WTC11 (cell line): ENCODE measurements at regions not wholly inside any gene's neighbourhood (a gene's known extent, or its start where the extent isn't known, plus 50 kb on each side); places are given as distances from the start of the nearest gene placed in this dataset.

ENCODE experiments used
- ATAC-seq: fragments of 200-7000 bp; cut with Tn5 transposase; 2 replicates; pipeline ENCODE4 v1.10.0; 2021; ENCODE audit warnings: mild to moderate bottlenecking, moderate library complexity
- CTCF ChIA-PET: fragments of 300-600 bp; sonication (Branson Sonifier 250); formaldehyde crosslinking; loops from one replicate; lab custom pipeline; 2021; ENCODE audit warnings: antibody characterized with exemption; lab: Charles Lee
- POLR2A ChIA-PET: fragments of 350-600 bp; sonication (Branson Sonifier 250); formaldehyde crosslinking; loops from one replicate; lab custom pipeline; 2021; ENCODE audit warnings: antibody characterized with exemption; lab: Charles Lee
- DNase-seq: peaks from one replicate; pipeline ENCODE4 v3.0.0; 2021; ENCODE audit warnings: low spot score
- H3K27ac Mint-ChIP-seq: 2 replicates; pipeline ENCODE4 v1.8.0; 2021; ENCODE audit warnings: mixed read lengths
- H3K27me3 Mint-ChIP-seq: 2 replicates; pipeline ENCODE4 v1.8.0; 2021; ENCODE audit warnings: low read depth, mild to moderate bottlenecking, moderate library complexity, mixed read lengths
- H3K36me3 Mint-ChIP-seq: 2 replicates; pipeline ENCODE4 v1.8.0; 2021; ENCODE audit warnings: mixed read lengths
- H3K4me1 Mint-ChIP-seq: 2 replicates; pipeline ENCODE4 v1.8.0; 2022; ENCODE audit warnings: mixed read lengths
- H3K4me3 Mint-ChIP-seq: 2 replicates; pipeline ENCODE4 v1.8.0; 2021; ENCODE audit warnings: mild to moderate bottlenecking, moderate library complexity, mixed read lengths
- H3K9me3 Mint-ChIP-seq: 2 replicates; pipeline ENCODE4 v1.8.0; 2021; ENCODE audit warnings: mixed read lengths
- MYBL2 ChIP-seq: sonication (generic); formaldehyde crosslinking; IDR thresholded peaks from 2 replicates; pipeline ENCODE4 v1.8.1; 2023; ENCODE audit warnings: mild to moderate bottlenecking, moderate library complexity, missing genetic modification reagents
- NFE2L1 ChIP-seq: sonication (generic); formaldehyde crosslinking; IDR thresholded peaks from 2 replicates; pipeline ENCODE4 v1.8.1; 2023; ENCODE audit warnings: missing genetic modification reagents
- NFYB ChIP-seq: sonication (generic); formaldehyde crosslinking; conservative IDR thresholded peaks from 2 replicates; pipeline ENCODE4 v1.8.0; 2022; ENCODE audit warnings: low read depth, missing genetic modification reagents
- PRRX2 ChIP-seq: fragments of 250-450 bp; sonication (Bioruptor Pico); IDR thresholded peaks from 2 replicates; pipeline ENCODE4 v1.8.0; 2021; ENCODE audit warnings: mild to moderate bottlenecking
- RELA ChIP-seq: sonication (generic); formaldehyde crosslinking; IDR thresholded peaks from 2 replicates; pipeline ENCODE4 v1.8.1; 2022; ENCODE audit warnings: missing genetic modification reagents, mild to moderate bottlenecking, borderline replicate concordance
- SMAD4 ChIP-seq: sonication (generic); formaldehyde crosslinking; IDR thresholded peaks from 2 replicates; pipeline ENCODE4 v1.8.0; 2022; ENCODE audit warnings: mild to moderate bottlenecking, missing genetic modification reagents
- SOX15 ChIP-seq: fragments of 250-450 bp; sonication (Bioruptor Pico); IDR thresholded peaks from 2 replicates; pipeline ENCODE4 v1.9.0; 2021; ENCODE audit warnings: mild to moderate bottlenecking
- ZNF219 ChIP-seq: sonication (generic); formaldehyde crosslinking; IDR thresholded peaks from 2 replicates; pipeline ENCODE4 v1.8.0; 2023; ENCODE audit warnings: missing genetic modification reagents, mild to moderate bottlenecking, borderline replicate concordance
- ZNF232 ChIP-seq: sonication (generic); formaldehyde crosslinking; IDR thresholded peaks from 2 replicates; pipeline ENCODE4 v1.8.0; 2022; ENCODE audit warnings: mild to moderate bottlenecking, missing genetic modification reagents
- ZNF423 ChIP-seq: fragments of 250-450 bp; sonication (Bioruptor Pico); IDR thresholded peaks from 2 replicates; pipeline ENCODE4 v2.1.2; 2022; ENCODE audit warnings: mild to moderate bottlenecking, moderate library complexity
- TF ChIP-seq, protein P1 (sequence below): fragments of 250-450 bp; sonication (Bioruptor Pico); IDR thresholded peaks from 2 replicates; pipeline ENCODE4 v1.9.0; 2021; ENCODE audit warnings: mild to moderate bottlenecking, borderline replicate concordance
- TF ChIP-seq, protein P2 (sequence below): sonication (generic); formaldehyde crosslinking; IDR thresholded peaks from 2 replicates; pipeline ENCODE4 v1.8.0; 2022; ENCODE audit warnings: mild to moderate bottlenecking, missing genetic modification reagents
- TF ChIP-seq, protein P3 (sequence below): sonication (generic); formaldehyde crosslinking; IDR thresholded peaks from 2 replicates; pipeline ENCODE4 v1.8.0; 2022; ENCODE audit warnings: missing genetic modification reagents
- TF ChIP-seq, protein P4 (sequence below): fragments of 250-450 bp; sonication (Bioruptor Pico); IDR thresholded peaks from 2 replicates; pipeline ENCODE4 v1.9.0; 2021; ENCODE audit warnings: mild to moderate bottlenecking
- TF ChIP-seq, protein P5 (sequence below): sonication (generic); formaldehyde crosslinking; IDR thresholded peaks from 2 replicates; pipeline ENCODE4 v1.8.1; 2022; ENCODE audit warnings: mild to moderate bottlenecking, moderate library complexity, missing genetic modification reagents
- TF ChIP-seq, protein P6 (sequence below): sonication (generic); formaldehyde crosslinking; IDR thresholded peaks from 2 replicates; pipeline ENCODE4 v1.8.1; 2022; ENCODE audit warnings: missing genetic modification reagents, borderline replicate concordance
- TF ChIP-seq, protein P7 (sequence below): sonication (generic); formaldehyde crosslinking; IDR thresholded peaks from 2 replicates; pipeline ENCODE4 v1.8.1; 2023; ENCODE audit warnings: mild to moderate bottlenecking, missing genetic modification reagents

DNA sequence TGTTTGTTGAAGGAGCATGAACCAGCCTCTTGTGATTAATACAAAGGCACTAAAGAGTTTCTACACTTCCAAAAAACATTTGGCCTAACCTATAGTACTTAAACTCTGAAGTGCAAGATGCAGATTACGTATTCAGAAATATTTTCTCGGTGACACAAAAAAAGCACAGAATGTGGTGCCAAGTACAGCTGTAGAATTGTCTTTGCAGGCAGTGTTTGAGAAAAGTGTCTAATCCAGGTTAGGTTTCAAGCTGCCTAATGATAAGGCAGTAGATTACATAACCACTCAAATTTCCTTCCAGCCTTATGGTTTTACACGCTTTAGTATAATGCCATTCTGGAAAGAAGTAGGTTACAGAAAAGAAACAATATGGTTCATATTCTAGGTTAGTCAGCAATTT lies 205.2 kb downstream of the KLHL28 start (continued):
- TF ChIP-seq, protein P1, sequence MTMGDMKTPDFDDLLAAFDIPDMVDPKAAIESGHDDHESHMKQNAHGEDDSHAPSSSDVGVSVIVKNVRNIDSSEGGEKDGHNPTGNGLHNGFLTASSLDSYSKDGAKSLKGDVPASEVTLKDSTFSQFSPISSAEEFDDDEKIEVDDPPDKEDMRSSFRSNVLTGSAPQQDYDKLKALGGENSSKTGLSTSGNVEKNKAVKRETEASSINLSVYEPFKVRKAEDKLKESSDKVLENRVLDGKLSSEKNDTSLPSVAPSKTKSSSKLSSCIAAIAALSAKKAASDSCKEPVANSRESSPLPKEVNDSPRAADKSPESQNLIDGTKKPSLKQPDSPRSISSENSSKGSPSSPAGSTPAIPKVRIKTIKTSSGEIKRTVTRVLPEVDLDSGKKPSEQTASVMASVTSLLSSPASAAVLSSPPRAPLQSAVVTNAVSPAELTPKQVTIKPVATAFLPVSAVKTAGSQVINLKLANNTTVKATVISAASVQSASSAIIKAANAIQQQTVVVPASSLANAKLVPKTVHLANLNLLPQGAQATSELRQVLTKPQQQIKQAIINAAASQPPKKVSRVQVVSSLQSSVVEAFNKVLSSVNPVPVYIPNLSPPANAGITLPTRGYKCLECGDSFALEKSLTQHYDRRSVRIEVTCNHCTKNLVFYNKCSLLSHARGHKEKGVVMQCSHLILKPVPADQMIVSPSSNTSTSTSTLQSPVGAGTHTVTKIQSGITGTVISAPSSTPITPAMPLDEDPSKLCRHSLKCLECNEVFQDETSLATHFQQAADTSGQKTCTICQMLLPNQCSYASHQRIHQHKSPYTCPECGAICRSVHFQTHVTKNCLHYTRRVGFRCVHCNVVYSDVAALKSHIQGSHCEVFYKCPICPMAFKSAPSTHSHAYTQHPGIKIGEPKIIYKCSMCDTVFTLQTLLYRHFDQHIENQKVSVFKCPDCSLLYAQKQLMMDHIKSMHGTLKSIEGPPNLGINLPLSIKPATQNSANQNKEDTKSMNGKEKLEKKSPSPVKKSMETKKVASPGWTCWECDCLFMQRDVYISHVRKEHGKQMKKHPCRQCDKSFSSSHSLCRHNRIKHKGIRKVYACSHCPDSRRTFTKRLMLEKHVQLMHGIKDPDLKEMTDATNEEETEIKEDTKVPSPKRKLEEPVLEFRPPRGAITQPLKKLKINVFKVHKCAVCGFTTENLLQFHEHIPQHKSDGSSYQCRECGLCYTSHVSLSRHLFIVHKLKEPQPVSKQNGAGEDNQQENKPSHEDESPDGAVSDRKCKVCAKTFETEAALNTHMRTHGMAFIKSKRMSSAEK (CRISPR knock-in tag): no peak
- TF ChIP-seq RELA (CRISPR knock-in tag) (no peak), NFYB (CRISPR knock-in tag) (no peak)
- TF ChIP-seq, protein P2, sequence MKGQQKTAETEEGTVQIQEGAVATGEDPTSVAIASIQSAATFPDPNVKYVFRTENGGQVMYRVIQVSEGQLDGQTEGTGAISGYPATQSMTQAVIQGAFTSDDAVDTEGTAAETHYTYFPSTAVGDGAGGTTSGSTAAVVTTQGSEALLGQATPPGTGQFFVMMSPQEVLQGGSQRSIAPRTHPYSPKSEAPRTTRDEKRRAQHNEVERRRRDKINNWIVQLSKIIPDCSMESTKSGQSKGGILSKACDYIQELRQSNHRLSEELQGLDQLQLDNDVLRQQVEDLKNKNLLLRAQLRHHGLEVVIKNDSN (CRISPR knock-in tag): no peak
- TF ChIP-seq, all 79 proteins: peak for 0

DNA sequence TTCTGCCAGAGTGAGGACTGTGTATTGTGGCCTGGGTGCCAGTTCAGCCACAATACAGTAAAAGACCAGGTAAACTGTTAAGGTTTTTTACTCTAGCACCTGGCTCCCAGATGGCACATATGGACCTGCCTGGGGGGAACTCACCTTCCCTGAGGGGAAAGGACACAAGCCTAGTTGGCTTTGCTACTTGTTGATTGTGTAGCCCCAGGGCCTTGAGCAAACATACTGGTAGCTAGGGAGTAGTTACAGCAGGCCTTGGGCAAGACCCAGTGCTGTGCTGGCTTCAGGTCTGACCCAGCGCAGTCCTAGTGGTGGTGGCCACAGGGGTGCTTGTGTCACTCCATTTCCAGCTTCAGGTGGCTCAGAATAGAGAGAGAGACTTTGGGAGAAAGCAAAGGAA lies 216.4 kb downstream of the KLHL28 start:
- peaks cover 20% of the 10 kb centered on the region for H3K9me3 Mint-ChIP-seq
- ChIA-PET POLR2A (no interaction called here), CTCF (no interaction called here)
- no peak overlapping the region for H3K27ac Mint-ChIP-seq
- H3K4me3 Mint-ChIP-seq: no peak overlapping the region
- H3K36me3 Mint-ChIP-seq: no peaks in the 10 kb centered on the region
- H3K4me1 Mint-ChIP-seq: no peaks in the 10 kb centered on the region
- H3K27me3 Mint-ChIP-seq: no peaks in the 10 kb centered on the region; the same call in 1 of the 2 replicates
- TF ChIP-seq ZNF232 (CRISPR knock-in tag) (no peak), SMAD4 (CRISPR knock-in tag) (no peak), MYBL2 (CRISPR knock-in tag) (no peak), ZNF219 (CRISPR knock-in tag) (no peak), ZNF423 (CRISPR knock-in tag) (no peak)
- TF ChIP-seq, protein P3, sequence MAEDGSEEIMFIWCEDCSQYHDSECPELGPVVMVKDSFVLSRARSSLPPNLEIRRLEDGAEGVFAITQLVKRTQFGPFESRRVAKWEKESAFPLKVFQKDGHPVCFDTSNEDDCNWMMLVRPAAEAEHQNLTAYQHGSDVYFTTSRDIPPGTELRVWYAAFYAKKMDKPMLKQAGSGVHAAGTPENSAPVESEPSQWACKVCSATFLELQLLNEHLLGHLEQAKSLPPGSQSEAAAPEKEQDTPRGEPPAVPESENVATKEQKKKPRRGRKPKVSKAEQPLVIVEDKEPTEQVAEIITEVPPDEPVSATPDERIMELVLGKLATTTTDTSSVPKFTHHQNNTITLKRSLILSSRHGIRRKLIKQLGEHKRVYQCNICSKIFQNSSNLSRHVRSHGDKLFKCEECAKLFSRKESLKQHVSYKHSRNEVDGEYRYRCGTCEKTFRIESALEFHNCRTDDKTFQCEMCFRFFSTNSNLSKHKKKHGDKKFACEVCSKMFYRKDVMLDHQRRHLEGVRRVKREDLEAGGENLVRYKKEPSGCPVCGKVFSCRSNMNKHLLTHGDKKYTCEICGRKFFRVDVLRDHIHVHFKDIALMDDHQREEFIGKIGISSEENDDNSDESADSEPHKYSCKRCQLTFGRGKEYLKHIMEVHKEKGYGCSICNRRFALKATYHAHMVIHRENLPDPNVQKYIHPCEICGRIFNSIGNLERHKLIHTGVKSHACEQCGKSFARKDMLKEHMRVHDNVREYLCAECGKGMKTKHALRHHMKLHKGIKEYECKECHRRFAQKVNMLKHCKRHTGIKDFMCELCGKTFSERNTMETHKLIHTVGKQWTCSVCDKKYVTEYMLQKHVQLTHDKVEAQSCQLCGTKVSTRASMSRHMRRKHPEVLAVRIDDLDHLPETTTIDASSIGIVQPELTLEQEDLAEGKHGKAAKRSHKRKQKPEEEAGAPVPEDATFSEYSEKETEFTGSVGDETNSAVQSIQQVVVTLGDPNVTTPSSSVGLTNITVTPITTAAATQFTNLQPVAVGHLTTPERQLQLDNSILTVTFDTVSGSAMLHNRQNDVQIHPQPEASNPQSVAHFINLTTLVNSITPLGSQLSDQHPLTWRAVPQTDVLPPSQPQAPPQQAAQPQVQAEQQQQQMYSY (CRISPR knock-in tag): no peak
- TF ChIP-seq, all 79 proteins: peak for 0
- ATAC-seq: no peak
- DNase-seq: no peak

DNA sequence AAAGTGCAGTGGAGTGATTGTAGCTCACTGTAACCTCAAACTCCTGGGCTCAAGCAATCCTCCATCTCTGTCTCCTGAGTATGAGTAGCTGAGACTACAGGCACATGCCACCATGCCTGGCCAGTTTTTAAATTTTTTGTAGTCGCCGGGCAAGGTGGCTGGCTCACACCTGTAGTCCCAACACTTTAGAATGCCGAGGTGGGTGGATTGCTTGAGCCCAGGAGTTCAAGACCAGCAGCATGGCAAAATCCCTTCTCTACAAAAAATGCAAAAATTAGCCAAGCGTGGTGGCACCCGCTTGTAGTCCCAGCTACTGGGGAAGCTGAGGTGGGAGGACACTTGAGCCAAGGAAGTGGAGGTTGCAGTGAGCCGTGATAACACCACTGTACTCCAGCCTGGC lies 219.5 kb downstream of the KLHL28 start:
- Mint-ChIP-seq H3K27ac (no peak overlapping the region), H3K9me3 (peaks cover 8% of the 10 kb centered on the region), H3K27me3 (no peaks in the 10 kb centered on the region), H3K4me1 (peaks cover 2% of the 10 kb centered on the region; the same call in 1 of the 2 replicates), H3K4me3 (no peak overlapping the region), H3K36me3 (no peaks in the 10 kb centered on the region)
- POLR2A ChIA-PET: interaction anchor here (0.5 kb wide), 1 partner anchor 1315 kb away, joined by 3 read pairs; no protein-coding TSS in a partner anchor
- DNase-seq: no peak
- ATAC-seq: no peak
- CTCF ChIA-PET: no interaction called here
- TF ChIP-seq, protein P4, sequence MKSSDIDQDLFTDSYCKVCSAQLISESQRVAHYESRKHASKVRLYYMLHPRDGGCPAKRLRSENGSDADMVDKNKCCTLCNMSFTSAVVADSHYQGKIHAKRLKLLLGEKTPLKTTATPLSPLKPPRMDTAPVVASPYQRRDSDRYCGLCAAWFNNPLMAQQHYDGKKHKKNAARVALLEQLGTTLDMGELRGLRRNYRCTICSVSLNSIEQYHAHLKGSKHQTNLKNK (CRISPR knock-in tag): no peak
- no peak for TF ChIP-seq RELA (CRISPR knock-in tag)
- TF ChIP-seq, protein P5, sequence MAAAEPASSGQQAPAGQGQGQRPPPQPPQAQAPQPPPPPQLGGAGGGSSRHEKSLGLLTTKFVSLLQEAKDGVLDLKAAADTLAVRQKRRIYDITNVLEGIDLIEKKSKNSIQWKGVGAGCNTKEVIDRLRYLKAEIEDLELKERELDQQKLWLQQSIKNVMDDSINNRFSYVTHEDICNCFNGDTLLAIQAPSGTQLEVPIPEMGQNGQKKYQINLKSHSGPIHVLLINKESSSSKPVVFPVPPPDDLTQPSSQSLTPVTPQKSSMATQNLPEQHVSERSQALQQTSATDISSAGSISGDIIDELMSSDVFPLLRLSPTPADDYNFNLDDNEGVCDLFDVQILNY (CRISPR knock-in tag): no peak
- TF ChIP-seq, protein P6, sequence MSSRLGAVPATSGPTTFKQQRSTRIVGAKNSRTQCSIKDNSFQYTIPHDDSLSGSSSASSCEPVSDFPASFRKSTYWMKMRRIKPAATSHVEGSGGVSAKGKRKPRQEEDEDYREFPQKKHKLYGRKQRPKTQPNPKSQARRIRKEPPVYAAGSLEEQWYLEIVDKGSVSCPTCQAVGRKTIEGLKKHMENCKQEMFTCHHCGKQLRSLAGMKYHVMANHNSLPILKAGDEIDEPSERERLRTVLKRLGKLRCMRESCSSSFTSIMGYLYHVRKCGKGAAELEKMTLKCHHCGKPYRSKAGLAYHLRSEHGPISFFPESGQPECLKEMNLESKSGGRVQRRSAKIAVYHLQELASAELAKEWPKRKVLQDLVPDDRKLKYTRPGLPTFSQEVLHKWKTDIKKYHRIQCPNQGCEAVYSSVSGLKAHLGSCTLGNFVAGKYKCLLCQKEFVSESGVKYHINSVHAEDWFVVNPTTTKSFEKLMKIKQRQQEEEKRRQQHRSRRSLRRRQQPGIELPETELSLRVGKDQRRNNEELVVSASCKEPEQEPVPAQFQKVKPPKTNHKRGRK: no peak
- no peak for TF ChIP-seq PRRX2
- TF ChIP-seq, protein P7, sequence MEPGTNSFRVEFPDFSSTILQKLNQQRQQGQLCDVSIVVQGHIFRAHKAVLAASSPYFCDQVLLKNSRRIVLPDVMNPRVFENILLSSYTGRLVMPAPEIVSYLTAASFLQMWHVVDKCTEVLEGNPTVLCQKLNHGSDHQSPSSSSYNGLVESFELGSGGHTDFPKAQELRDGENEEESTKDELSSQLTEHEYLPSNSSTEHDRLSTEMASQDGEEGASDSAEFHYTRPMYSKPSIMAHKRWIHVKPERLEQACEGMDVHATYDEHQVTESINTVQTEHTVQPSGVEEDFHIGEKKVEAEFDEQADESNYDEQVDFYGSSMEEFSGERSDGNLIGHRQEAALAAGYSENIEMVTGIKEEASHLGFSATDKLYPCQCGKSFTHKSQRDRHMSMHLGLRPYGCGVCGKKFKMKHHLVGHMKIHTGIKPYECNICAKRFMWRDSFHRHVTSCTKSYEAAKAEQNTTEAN (CRISPR knock-in tag): no peak
- TF ChIP-seq SOX15: no peak
- no peak for TF ChIP-seq NFE2L1 (CRISPR knock-in tag)
